ENCODE measurements at regions not wholly inside any gene's neighbourhood (a gene's known extent, or its start where the extent isn't known, plus 50 kb on each side); places are given as distances from the start of the nearest gene placed in this dataset.

- TF ChIP-seq CTCF (IDR thresholded peaks at IDR 0.05; ENCODE audit: insufficient read depth, low read depth, low read length), result no peak
- no peaks in the 10 kb centered on the region for H3K36me3 ChIP-seq (ENCODE audit: control insufficient read depth, insufficient read depth, low read length)
- no peak overlapping the region for H3K4me3 ChIP-seq (ENCODE audit: low read depth, low read length)
- CTCF ChIA-PET, result no interaction called here
- POLR2A ChIA-PET, result no interaction called here
- H3K27me3 ChIP-seq (ENCODE audit: control insufficient read depth, insufficient read depth, low read length), result no peaks in the 10 kb centered on the region
- no peak for DNase-seq (ENCODE audit: low read depth)
These were observed 338.0 kb downstream of the TMX3 start for GRCh38 chr18:68376926-68377325.

- DNase-seq (ENCODE audit: low read depth), result no peak
- no peak overlapping the region for H3K4me3 ChIP-seq (ENCODE audit: low read depth, low read length)
- H3K27me3 ChIP-seq (ENCODE audit: control insufficient read depth, insufficient read depth, low read length), result no peaks in the 10 kb centered on the region
- no peaks in the 10 kb centered on the region for H3K36me3 ChIP-seq (ENCODE audit: control insufficient read depth, insufficient read depth, low read length)
- ChIA-PET POLR2A (no interaction called here), CTCF (no interaction called here)
- no peak for TF ChIP-seq CTCF (IDR thresholded peaks at IDR 0.05; ENCODE audit: insufficient read depth, low read depth, low read length)
These were observed 352.0 kb downstream of the TMX3 start for GRCh38 chr18:68362907-68363306.

GRCh38 chr18:68355637-68356036, 359.3 kb downstream of the TMX3 start:
- no peak for TF ChIP-seq CTCF (IDR thresholded peaks at IDR 0.05; ENCODE audit: insufficient read depth, low read depth, low read length)
- ChIA-PET POLR2A (no interaction called here), CTCF (no interaction called here)
- Histone ChIP-seq H3K27me3 (ENCODE audit: control insufficient read depth, insufficient read depth, low read length) (no peaks in the 10 kb centered on the region), H3K36me3 (ENCODE audit: control insufficient read depth, insufficient read depth, low read length) (no peaks in the 10 kb centered on the region), H3K4me3 (ENCODE audit: low read depth, low read length) (no peak overlapping the region)
- DNase-seq (ENCODE audit: low read depth), result no peak

- POLR2A ChIA-PET, result no interaction called here
- DNase-seq (ENCODE audit: low read depth), result no peak
- Histone ChIP-seq H3K27me3 (ENCODE audit: control insufficient read depth, insufficient read depth, low read length) (no peaks in the 10 kb centered on the region), H3K36me3 (ENCODE audit: control insufficient read depth, insufficient read depth, low read length) (no peaks in the 10 kb centered on the region), H3K4me3 (ENCODE audit: low read depth, low read length) (no peak overlapping the region)
- TF ChIP-seq CTCF (IDR thresholded peaks at IDR 0.05; ENCODE audit: insufficient read depth, low read depth, low read length), result no peak
- CTCF ChIA-PET, result no interaction called here
These were observed 360.7 kb downstream of the TMX3 start for GRCh38 chr18:68354176-68354575.

GRCh38 chr18:68342039-68342659, 372.8 kb downstream of the TMX3 start:
- ChIA-PET CTCF (no interaction called here), POLR2A (no interaction called here)
- TF ChIP-seq CTCF (IDR thresholded peaks at IDR 0.05; ENCODE audit: insufficient read depth, low read depth, low read length), result no peak
- H3K4me3 ChIP-seq (ENCODE audit: low read depth, low read length), result no peak overlapping the region
- no peaks in the 10 kb centered on the region for H3K27me3 ChIP-seq (ENCODE audit: control insufficient read depth, insufficient read depth, low read length)
- H3K36me3 ChIP-seq (ENCODE audit: control insufficient read depth, insufficient read depth, low read length), result no peaks in the 10 kb centered on the region
- DNase-seq (ENCODE audit: low read depth), result no peak
